HG02870 (cell line): ENCODE measurements at regions not wholly inside any gene's neighbourhood (a gene's known extent, or its start where the extent isn't known, plus 50 kb on each side); places are given as distances from the start of the nearest gene placed in this dataset.
"Not testable (repeated sequence)": the region's sequence is repeated elsewhere in the genome, so short reads cannot be mapped to it uniquely, and the experiment has no call there.

Source experiments
- ATAC-seq: cut with Tn5 transposase; IDR thresholded peaks from one replicate; pipeline ENCODE4 v1.9.1; 2021; ENCODE audit warnings: mild to moderate bottlenecking, moderate library complexity; ENCODE audit not compliant: unreplicated experiment

DNA sequence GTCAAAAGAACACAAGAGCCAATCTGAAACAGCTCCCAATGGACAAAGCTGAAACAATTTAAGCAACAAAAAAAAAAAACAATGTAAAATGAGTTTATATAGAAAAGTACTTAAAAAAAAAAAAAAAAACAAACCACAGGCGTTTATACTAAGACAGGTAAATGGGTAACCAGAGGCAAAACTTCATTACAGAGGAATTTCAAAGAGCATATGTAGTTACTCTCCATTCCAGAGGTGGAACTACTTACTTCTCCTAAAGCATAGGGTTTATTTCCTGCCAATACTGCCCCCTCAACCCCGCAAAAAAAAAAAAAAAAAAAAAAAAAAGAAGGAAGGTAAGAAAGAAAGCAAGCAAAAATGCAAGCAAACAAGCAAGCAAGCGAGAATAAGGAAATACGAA is 132.9 kb downstream of the LIG4 start:
- no peak for ATAC-seq

DNA sequence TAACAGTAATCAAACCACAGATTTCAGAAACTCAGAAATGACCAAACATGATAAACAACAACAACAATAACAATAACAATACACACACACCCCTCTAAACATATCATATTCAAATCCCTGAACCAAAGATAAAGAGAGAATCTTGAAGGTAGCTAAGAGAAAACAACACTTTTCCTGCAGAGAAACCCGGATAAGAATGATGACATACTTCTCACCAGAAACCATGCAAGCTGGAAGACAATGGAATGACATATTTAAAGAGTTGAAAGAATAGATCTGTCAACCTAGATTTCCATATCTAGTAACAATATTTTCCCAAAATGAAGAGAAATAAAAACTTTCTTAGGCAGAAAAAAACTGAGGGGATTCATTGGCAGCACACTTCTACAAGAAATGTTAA is 138.1 kb downstream of the LIG4 start:
- ATAC-seq, result no peak

DNA sequence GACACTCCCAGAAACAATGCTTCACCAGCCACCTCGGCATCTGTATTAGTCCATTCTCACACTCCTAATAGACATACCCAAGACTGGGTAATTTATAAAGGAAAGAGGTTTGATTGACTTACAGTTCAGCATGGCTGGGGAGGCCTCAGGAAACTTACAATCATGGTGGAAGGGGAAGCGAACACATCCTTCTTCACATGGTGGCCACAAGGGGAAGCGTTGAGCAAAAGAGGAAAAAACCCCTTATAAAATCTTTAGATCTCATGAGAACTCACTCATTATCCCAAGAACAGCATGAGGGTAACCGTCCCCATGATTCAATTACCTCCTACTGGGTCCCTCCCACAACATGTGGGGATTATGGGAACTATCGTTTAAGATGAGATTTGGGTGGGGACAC is 140.9 kb downstream of the LIG4 start:
- ATAC-seq, result not testable (repeated sequence)

DNA sequence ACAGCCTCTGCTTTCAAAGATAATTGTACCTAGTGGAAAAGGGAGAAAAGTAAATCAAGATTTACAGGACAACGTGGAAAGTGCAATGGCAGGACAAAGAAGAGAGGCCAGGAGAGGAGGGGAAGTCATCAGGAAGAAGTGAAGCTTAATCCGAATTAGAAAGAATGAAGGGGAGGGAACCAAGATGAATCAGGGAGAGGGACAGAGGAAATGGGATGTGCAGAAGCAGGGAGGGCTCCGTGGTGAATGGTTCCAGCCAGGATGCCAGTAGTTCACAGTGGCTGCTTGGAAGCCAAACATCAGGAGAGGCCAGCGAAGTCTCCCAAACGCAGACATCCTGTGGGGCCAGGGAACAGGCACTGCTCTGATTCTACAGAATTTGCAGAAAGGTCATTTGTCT is 144.4 kb downstream of the LIG4 start:
- ATAC-seq, result no peak

DNA sequence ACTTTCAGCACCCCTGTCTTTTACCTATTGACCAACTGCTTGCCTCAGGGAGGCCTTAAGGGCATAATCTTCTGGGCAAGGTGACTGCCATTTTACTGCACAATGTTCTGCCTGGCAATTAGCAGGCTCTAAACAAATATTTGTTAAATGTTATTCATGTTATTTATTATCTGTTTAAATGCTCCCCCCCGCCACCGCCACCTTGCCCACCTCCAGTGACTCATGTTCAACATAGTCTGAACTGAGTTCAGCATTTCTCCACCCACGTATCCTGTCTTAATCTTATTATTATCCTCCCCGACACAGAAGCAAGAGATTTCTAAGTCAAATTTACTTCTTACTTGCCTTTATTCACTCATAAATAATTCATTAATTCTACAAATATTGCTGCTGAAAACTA is 144.8 kb downstream of the LIG4 start:
- ATAC-seq, result no peak

DNA sequence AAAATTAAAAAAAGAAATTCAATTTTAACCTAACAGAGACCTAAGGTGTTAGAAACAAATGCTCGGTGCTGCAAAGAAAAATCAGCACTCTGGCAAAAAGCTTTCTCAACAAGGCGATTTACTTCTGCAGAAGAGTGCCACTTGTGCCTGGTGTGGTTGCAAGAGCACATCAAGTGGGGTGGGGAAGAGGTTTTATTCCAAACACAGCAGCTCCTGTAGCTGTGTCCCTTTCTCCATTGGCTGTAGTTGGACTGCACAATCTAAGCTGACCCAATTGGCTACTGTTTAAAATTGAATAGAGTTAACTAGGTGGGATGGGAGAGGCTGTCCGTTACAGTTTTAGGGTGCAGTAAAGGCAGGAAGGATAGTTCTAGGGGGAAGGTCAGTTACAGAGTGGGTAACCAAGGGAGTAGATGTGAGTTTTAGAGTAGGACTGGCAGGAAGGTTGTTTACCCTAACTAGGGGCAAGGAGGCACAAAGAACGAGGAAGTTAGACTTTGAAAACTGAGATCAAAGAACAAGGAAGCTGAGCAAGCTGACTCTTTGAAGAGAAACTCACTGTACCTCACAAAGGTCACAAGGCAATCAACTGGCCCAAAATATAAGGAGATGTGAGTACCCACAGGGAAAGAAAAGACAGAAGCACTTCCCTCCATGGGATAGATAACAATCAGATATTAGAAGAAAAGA is 145.7 kb downstream of the LIG4 start:
- ATAC-seq, result no peak

DNA sequence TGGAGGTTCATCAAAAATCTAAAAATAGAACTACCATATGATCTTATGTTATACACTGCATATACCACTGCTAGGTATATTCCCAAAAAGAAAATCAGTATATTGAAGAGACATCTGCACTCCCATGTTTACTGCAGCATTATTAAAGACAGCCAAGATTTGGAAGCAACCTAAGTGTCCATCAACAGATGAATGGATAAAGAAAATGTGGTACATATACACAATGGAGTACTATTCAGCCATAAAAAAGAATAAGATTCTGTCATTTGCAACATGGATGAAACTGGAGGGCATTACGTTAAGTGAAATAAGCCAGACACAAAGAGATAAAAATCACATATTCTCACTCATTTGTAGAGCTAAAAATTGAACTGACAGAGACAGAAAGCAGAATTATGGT is 151.0 kb downstream of the LIG4 start:
- not testable (repeated sequence) for ATAC-seq

DNA sequence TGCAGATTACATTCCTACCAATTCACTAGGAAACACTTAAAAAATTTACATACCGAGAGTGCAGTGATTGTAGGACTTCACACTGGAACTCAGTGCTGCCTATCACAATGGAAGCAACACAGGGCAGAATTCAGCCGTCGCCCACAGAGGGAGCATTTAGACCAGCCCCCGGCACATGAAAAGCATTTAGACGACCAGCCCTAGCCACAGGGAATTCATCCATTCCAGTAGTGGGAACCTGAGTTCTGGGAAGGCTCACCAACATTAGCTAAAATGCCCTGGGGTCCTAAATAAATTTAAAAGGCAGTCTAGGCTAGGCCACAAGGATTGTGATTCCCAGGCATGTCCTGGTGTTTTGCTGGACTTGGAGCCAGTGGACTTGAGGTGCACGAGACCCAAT is 155.2 kb downstream of the LIG4 start:
- ATAC-seq, result no peak

DNA sequence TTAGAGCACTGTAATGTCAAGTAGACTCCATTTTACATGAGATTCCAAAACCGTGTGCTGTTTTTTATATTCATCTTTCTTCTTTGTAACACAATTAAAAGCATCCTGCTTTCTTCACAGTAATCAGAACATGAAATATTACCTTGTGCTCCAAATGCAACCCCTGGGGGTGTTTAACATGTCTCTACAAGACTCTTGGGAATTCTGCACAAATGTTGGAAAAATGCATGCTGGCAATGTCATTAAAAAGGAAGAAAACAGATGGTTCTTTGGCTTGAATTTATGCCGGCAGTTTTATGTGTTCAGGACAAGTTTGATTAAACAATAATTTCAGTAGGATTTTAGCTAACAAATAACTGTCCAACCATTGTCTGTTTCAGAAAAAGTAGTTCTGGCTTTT is 159.1 kb downstream of the LIG4 start:
- ATAC-seq, result no peak

DNA sequence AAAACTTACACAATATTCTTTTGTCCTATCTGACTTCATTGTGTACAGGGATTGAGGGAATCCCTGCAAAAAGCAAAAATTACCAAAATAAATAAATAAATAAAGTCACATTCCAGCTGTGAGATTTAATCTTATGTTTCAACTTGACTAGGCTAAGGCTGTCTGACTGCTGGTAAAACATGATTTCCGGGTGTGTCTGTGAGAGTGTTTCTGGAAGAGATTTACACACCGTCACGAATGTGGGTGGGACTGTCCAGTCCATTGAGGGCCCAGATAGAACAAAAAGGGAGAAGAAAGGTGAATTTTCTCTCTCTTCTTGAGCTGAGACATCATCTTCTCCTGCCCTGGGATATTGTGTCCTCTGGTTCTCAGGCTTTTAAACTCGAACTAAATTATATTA is 166.1 kb downstream of the LIG4 start:
- ATAC-seq, result no peak

DNA sequence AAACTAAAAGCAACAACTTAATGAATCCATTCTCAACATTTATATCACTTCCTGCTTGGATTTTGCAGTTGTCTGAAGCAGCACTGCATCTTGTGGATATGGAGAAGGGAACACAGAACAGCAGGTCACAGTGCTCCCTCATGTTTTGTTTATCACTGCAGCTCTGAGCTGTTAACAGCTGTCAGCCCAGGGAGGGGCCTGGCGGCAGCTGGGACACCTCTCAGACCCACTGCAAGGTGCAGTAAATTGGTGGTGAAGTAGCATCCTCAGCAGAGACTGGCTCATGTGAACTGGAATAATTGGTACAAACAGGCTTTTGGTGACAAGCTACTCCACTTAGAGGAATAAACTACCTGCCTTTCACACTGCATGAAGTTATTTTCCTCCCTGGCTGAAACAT is 170.4 kb downstream of the LIG4 start:
- ATAC-seq, result no peak

DNA sequence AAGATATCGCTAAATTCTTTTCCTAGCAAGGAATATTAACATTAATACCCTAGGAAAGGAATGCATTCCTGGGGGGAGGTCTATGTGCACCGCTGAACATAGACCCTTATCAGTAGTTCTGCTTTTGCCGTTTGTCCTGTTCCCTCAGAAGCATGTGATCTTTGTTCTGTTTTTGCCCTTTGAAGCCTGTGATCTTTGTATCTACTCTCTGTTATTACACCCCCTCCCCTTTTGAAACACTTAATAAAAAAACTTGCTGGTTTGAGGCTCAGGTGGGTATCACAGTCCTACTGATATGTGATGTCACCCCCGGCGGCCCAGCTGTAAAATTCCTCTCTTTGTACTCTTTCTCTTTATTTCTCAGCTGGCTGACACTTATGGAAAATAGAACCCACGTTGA is 172.5 kb downstream of the LIG4 start:
- not testable (repeated sequence) for ATAC-seq

DNA sequence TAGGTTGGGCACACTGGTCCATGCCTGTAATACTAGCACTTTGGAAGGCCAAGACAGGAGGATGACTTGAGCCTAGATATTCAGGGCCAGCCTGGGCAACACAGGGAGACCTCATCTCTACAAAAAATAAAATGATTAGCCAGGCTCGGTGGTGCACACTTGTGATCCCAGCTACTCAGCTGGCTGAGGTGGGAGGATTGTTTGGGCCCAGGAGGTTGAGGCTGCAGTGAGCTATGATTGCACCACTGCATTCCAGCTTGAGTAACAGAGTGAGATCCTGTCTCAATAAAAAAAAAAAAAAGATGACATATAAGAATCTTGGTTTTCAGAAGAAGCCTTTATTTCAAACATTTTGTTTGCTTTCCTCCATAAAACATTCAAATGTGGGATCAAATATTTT is 178.0 kb downstream of the LIG4 start:
- ATAC-seq, result no peak

DNA sequence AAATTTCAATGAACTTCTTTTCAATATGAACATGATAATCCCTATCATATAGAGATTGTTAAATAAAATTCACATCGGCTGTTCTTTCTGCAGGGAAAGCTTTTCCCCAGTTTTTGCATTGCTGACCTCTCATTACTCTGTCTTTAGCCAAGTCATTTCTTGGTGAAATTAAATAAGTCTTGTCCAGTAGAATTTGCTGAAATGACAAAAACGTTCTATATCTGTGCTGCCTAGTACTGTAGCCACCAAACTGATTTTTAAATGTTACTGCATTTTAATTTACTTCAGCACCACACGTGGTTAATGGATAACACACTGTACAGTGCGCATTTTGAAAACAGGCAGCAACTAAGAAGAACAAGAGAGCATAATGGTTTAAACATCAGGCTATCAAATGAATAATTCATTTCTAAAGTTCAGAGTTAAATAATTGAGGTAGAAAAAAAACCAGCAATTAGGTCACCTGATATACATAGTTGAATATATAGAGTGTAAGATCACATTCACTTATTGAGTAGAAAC is 178.9 kb downstream of the LIG4 start:
- ATAC-seq, result no peak

DNA sequence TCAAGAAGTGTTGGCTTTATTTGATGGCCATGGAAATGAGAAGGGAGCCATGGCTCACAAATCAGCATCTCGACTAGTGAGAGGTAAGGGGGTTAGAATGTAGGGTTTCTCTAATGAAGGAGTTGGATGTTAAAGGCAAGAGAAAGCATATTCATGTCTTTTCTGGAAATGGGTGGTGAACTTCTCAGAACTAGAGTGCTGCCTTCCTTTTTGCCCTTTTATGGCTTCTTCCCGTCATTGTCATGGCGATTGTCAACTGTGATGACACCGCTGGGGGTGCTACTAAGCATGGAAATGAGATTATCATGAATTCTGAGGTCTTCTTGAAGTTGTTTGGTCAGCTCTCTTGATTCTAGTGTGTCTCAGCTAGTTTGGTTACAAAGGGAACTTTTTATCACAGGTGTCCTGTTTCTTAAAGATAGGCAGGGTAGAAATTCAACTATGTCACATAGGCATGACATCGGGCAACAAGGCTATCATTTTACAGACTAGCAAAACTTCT is 180.4 kb downstream of the LIG4 start:
- ATAC-seq, result no peak

DNA sequence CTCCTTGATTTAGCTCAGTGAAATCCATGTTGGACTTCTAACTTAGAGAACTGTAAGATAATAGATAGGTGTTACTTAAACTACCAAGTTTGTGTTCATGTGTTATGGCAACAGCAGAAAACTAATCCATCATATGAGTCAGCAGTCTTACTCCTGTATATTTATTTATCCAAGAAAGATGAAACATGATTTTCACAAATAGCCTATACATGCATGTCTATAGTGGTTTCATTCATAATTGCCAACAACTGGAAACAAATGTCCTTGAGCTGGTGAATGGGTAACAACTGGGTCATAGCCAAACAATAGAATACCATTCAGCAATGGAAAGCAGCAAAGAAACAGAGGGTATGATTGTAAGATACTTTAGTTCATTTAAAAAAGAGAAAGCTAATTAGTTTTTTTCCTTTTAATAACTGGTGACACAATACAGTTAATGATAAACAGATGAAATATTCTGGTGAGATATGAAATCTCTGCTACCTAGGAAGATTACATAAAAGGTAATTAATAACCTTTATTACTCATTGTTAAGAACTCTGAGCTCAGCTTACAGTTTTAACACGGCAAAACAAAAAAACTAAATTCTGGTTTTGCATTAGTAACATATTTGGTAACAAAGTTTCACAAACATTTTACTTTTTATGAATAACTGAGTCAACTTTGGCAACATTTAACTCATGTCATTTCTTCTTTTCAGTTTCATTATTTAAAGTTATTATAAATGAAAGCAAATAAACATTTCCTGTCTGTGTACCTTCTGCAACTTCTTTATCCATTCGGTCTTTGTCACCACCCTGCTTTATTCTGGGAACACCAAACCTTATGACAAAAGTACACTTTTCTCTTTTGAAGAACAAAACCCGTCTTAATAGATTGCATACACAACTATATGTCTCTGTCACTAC is 181.3 kb downstream of the LIG4 start:
- no peak for ATAC-seq

DNA sequence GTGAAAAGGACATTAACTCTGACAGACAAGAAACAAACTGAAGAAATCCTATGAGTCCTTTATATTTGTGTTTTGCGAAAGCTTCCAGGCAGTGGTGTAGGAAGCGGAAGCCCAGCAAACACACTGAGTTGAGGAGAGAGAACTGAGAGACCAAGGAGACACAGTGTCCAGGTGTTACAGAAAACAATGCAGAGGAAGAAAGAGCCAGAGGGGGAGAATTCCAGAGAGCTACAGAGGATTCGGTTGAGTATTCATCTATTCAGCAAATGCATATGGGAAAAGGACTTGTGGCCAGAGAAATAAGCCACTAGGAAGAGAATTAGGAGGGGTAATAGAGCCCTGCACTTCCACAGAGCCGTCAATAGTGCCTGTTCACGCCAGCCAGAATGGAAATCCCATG is 183.5 kb downstream of the LIG4 start:
- ATAC-seq, result no peak

DNA sequence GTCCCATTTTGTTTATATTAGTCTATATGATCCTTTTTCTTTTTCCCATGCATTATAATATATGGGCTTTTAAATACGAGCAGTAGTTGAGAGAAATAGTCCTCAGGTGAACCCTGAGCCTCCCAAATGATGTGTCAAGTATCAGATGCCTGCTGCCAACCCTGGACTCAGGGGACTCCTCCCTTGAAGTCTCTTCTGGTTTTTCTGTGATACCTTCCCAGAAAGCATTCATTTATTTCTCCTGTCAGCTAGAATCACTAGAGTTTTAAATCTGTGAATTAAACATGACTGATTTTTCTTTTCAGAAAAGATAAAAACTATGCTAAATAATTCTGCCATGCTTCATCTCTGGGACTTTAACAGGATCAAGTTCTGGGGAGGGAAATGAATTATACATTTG is 184.6 kb downstream of the LIG4 start:
- ATAC-seq, result no peak

DNA sequence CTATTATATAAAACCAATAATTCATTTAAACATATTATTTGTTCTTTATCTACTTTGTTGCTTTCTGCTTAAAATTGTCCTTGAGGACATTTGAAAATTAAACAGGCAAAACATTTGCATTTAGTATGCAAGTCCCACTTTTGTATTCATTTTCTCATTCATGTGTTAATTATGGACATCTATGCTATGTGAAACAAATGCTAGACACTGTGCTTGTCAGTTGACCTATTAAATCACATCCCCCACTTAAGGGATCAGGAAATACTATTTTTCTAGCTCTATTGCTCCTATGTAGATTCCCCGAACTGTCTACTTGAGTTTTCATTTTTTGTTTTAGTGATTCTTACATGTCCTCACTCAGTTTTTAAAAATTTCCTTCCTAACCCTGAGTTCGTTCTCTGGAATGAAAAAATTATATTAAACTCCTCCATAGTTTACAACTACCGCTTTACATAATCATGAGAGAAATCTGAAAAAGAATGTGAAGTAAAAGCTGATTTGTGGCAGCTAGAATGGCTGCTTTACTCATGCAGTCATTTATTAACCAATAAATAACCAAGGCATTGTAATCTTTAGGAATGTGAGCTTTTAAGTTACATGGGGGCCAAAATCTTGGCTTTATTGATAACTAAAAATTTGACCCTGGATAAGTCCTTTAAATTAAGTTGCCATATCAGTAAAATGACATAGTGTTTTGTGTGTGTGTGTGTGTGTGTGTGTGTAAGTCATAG is 188.5 kb downstream of the LIG4 start:
- no peak for ATAC-seq

DNA sequence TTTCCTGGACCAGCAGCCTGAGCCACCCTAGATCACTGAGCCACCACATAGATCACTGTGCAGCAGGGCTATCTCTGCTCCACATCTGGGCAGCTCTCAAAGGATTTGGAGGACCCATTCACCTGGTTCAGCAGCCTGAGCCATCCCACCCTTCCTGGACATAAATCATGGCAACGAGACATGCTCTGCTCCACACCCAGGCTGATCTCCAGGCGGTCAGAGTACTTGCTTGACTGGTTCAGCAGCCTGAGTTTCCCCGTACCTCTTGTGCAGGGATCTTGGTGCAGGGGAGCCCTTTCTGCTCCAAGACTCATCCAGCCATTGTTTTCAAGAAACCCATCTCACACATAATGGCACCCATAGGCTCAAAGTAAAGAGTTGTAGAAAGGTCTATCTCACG is 195.3 kb downstream of the LIG4 start:
- ATAC-seq, result no peak

DNA sequence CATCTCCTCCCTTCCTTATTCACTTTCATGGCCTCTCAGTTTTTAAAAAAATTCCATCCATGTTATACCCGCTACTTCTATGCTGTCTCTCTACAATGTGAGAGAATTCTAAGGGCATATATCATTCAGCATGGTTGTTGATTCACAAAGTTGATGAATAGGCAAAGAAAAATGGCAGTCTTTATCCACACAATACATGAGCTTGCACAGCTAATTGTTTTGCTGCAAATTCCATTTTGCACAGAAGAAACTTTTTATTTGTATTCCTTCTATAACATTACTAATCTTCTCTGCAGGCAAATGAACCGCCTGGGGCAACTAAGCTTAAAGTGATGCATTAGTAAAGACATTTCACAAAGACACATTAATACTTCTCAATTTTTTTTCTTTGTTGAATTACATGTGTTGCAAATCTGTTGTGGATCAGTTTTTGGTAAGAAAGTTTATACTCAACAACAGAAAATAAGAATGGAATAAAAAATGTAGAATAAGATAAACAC is 196.9 kb downstream of the LIG4 start:
- ATAC-seq, result no peak
